Heart right ventricle (tissue), 16 donors: ENCODE measurements at regions not wholly inside any gene's neighbourhood (a gene's known extent, or its start where the extent isn't known, plus 50 kb on each side); places are given as distances from the start of the nearest gene placed in this dataset.

Experiments
- ATAC-seq, 8 donors: fragments of 200-7000 bp; cut with Tn5 transposase; one replicate each; pipeline ENCODE4 v1.9.1; 2020; ENCODE audit warnings: mild to moderate bottlenecking in 8 of 8, moderate library complexity in 8 of 8, moderate number of reproducible peaks in 1 of 8
- DNase-seq, 2 donors: peaks; one replicate each; pipeline ENCODE4 v3.0.0-alpha.2; 2020
- H3K27ac ChIP-seq, 10 donors: fragments of 200-600 bp; sonication (generic) in 2 of 10; one replicate each; pipeline versions ENCODE4 v1.5.0 to v1.8.0; 2020 to 2022; ENCODE audit warnings: mild to moderate bottlenecking in 3 of 10
- H3K27me3 ChIP-seq, 7 donors: fragments of 200-600 bp; one replicate each; pipeline ENCODE4 v1.8.0; 2021 to 2022; ENCODE audit warnings: mild to moderate bottlenecking in 2 of 7
- H3K36me3 ChIP-seq, 9 donors: fragments of 200-600 bp; sonication (generic) in 1 of 9; one replicate each; pipeline versions ENCODE4 v1.5.0 to v1.8.0; 2020 to 2022; ENCODE audit warnings: mild to moderate bottlenecking in 2 of 9
- H3K4me1 ChIP-seq, 9 donors: fragments of 200-600 bp; sonication (generic) in 1 of 9; one replicate each; pipeline versions ENCODE4 v1.5.0 to v1.8.0; 2020 to 2022; ENCODE audit warnings: mild to moderate bottlenecking in 4 of 9
- H3K4me3 ChIP-seq, 10 donors: fragments of 200-600 bp; sonication (generic) in 2 of 10; one replicate each; pipeline versions ENCODE4 v1.5.0 to v1.8.0; 2020 to 2022; ENCODE audit warnings: mild to moderate bottlenecking in 7 of 10, moderate library complexity in 2 of 10
- H3K9me3 ChIP-seq, 11 donors: fragments of 200-600 bp in 10 of 11; sonication (generic) in 2 of 11; one replicate each; pipeline versions ENCODE4 v1.5.0 to v1.8.0; 2013 to 2022; ENCODE audit warnings: mild to moderate bottlenecking in 2 of 11, control low read depth in 1 of 11, moderate library complexity in 1 of 11
- CTCF ChIP-seq, 9 donors: fragments of 200-600 bp; sonication (generic) in 2 of 9; IDR thresholded peaks; one replicate each; pipeline versions ENCODE4 v1.5.0 to v1.8.0; 2021 to 2022; ENCODE audit warnings: antibody characterized with exemption in 9 of 9, mild to moderate bottlenecking in 5 of 9, moderate library complexity in 1 of 9
- WGBS, 2 donors: extraction: QIAGEN DNeasy Blood & Tissue Kit; methylation state at CpG; one replicate each; pipeline ENCODE4 v1.1.7; 2013; ENCODE audit warnings: inconsistent platforms in 1 of 2; 5-methylcytosine and 5-hydroxymethylcytosine counted together
- intact Hi-C, 10 donors: fragments of 100-400 bp; cut with DNase I; formaldehyde crosslinking; loops; one replicate each; pipeline versions ENCODE4 v1.11.1 to v1.14.2; 2022
- donor health status: Arrhythmogenic right ventricular cardiomyopathy.
- donor health status: ischemic (EF 13 %, LVEDD 7.1; RV severe dilation, severe dysfunction).
- donor health status: healthy with polysubstance abuse.
- donor health status: DM: no; HTN: yes; CAD: no.
- donor health status: DM: no; HTN: no; CAD: no.
- donor health status: ischemic (EF 25% LVEDD 6.9; RV normal size, moderate dysfunction).
- donor health status: ischemic (EF 25% LVEDD 5.7; RV mildly dilated, moderate dysfunction).
- donor health status: healthy.
- donor health status: DM: yes; HTN: yes; CAD: no.
- donor health status: Ischemic cardiomyopathy.
- donor health status: ischemic (EF 35%, LVEDD 5.7; RV mildly dilated, moderate dysfunction).
- donor health status: nonischemic (EF 11% LVEDD 7.7; RV severe dilation, severe dysfunction).
- donor health status: DM: yes; HTN: yes; CAD: no.
- donor health status: PGD.
- donor health status: ischemic (EF 29% LVEDD 5.4; RV normal size, mild dysfunction).
- donor health status: nonischemic (EF 23%, LVEDD 6.1; RV moderate dilation, normal function).

GRCh38 chr4:150004481-150004880, 73.8 kb upstream of the DCLK2 start:
- no peak for DNase-seq
- Histone ChIP-seq H3K4me1 (peaks cover 3 to 38% (median 26%) of the 10 kb centered on the region in 9 donors), H3K36me3 (no peaks in the 10 kb centered on the region), H3K27me3 (no peaks in the 10 kb centered on the region), H3K4me3 (no peak overlapping the region), H3K9me3 (no peaks in the 10 kb centered on the region), H3K27ac (peak overlapping the region in 6 of 10 donors; percentile 13 to 58 (median 44))
- ATAC-seq, result peak in 7 of 8 donors; percentile 45 to 92 (median 85)
- TF ChIP-seq CTCF (IDR thresholded peaks at IDR 0.05), result no peak
- 3 to 13% methylated on average over 1 of the region's 1 CpG for WGBS, 2 donors
- intact Hi-C loops, result loop anchor here in 5 of 10 donors (2.0 to 10.0 kb wide), 6 partner anchors 218 to 870 kb away; no protein-coding TSS in a partner anchor

DNA sequence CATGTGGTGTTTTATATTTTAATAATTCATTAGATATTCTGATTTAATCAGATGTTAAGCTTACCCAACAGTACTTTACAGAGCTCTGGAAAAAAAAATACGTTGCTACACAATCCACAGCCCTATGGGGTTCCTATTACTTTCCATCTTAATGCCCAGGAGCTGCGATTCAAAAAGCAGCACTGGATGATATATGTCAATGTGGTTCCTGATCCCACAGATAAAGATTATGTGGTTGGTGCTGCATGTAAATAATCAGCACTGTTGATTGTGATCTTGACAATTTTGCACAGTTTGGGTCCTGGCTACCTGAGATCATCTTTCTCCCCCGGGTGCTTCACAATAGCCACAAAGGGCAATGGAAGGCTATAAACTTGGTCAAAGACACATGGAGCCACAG, 72.7 kb upstream of the DCLK2 start:
- intact Hi-C loops, result loop anchor here in 6 of 10 donors (2.0 to 10.0 kb wide), 6 partner anchors 72 to 869 kb away; partner anchors contain the start of gene DCLK2 (in 1 of the 6)
- WGBS, 2 donors, result 84 to 96% methylated on average over 3 of the region's 3 CpGs
- no peaks in the 10 kb centered on the region for H3K36me3 ChIP-seq
- ATAC-seq (no peak), DNase-seq (no peak)
- H3K27me3 ChIP-seq, result no peaks in the 10 kb centered on the region
- peaks cover 3 to 40% (median 26%) of the 10 kb centered on the region in 9 donors for H3K4me1 ChIP-seq
- peak overlapping the region in 5 of 10 donors; percentile 25 to 55 (median 51) for H3K27ac ChIP-seq
- TF ChIP-seq CTCF (IDR thresholded peaks at IDR 0.05), result no peak
- H3K4me3 ChIP-seq, result no peak overlapping the region
- H3K9me3 ChIP-seq, result no peaks in the 10 kb centered on the region

DNA sequence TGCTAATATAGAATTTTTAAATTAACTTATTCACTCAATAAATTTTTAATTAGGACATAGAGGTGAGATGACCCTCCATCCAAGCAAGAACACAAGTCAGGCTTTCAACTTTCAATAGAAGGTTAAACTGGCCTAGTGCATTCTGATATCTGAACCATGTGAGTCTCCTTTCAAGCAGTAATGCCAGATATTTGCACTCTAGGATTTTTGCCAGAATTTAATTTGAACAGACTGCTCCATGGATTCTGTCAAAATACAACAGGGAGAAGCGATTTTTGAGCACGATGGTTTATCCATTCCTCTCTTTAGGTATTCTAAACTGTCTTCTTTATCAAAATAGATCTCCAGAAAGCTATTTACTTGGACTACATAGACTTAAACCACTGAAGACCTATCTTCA, 72.0 kb upstream of the DCLK2 start:
- no peak for TF ChIP-seq CTCF (IDR thresholded peaks at IDR 0.05)
- 32 to 40% methylated on average over 2 of the region's 2 CpGs for WGBS, 2 donors
- no peak overlapping the region for H3K4me3 ChIP-seq
- H3K9me3 ChIP-seq, result no peaks in the 10 kb centered on the region
- intact Hi-C loops, result loop anchor here in 6 of 10 donors (2.0 to 10.0 kb wide), 6 partner anchors 71 to 869 kb away; partner anchors contain the start of gene DCLK2 (in 1 of the 6)
- H3K27ac ChIP-seq, result peak overlapping the region in 5 of 10 donors; percentile 25 to 55 (median 51)
- H3K36me3 ChIP-seq, result no peaks in the 10 kb centered on the region
- DNase-seq, result no peak
- peak in 1 of 8 donors; percentile 51 for ATAC-seq
- H3K4me1 ChIP-seq, result peaks cover 3 to 45% (median 26%) of the 10 kb centered on the region in 9 donors
- no peaks in the 10 kb centered on the region for H3K27me3 ChIP-seq

GRCh38 chr4:150007512-150007911, 70.7 kb upstream of the DCLK2 start:
- H3K4me3 ChIP-seq, result no peak overlapping the region
- no peak for TF ChIP-seq CTCF (IDR thresholded peaks at IDR 0.05)
- no peak for DNase-seq
- H3K4me1 ChIP-seq, result peaks cover 3 to 45% (median 26%) of the 10 kb centered on the region in 9 donors
- intact Hi-C loops, result loop anchor here in 6 of 10 donors (2.0 to 10.0 kb wide), 6 partner anchors 70 to 867 kb away; partner anchors contain the start of gene DCLK2 (in 1 of the 6)
- peak overlapping the region in 1 of 10 donors; percentile 53 for H3K27ac ChIP-seq
- WGBS, 2 donors, result 79 to 81% methylated on average over 3 of the region's 3 CpGs
- H3K9me3 ChIP-seq, result no peaks in the 10 kb centered on the region
- H3K36me3 ChIP-seq, result no peaks in the 10 kb centered on the region
- no peaks in the 10 kb centered on the region for H3K27me3 ChIP-seq
- no peak for ATAC-seq
